OCI-LY7 (cell line): ENCODE measurements at regions not wholly inside any gene's neighbourhood (a gene's known extent, or its start where the extent isn't known, plus 50 kb on each side); places are given as distances from the start of the nearest gene placed in this dataset.

Experiments used
- CTCF ChIP-seq: fragments of 200-600 bp; sonication (generic); conservative IDR thresholded peaks from 2 replicates; pipeline ENCODE4 v1.5.1; 2014; ENCODE audit warnings: mild to moderate bottlenecking, antibody characterized with exemption, low read length, moderate library complexity, mixed read lengths
- EZH2phosphoT487 ChIP-seq: fragments of 200-600 bp; sonication (generic); IDR thresholded peaks from 2 replicates; pipeline ENCODE4 v1.6.1; 2018; ENCODE audit warnings: low read depth, borderline replicate concordance, mild to moderate bottlenecking, mixed run types, antibody characterized with exemption, low read length, moderate library complexity, mixed read lengths

- TF ChIP-seq CTCF (no peak), EZH2phosphoT487 (no peak)
Observed at GRCh38 chr11:101269990-101270660, 140.5 kb upstream of the PGR start.
